GM21528 (cell line): ENCODE measurements at regions not wholly inside any gene's neighbourhood (a gene's known extent, or its start where the extent isn't known, plus 50 kb on each side); places are given as distances from the start of the nearest gene placed in this dataset.

Source experiments
- ATAC-seq: cut with Tn5 transposase; IDR thresholded peaks from one replicate; pipeline ENCODE4 v1.9.1; 2021; ENCODE audit warnings: mild to moderate bottlenecking, moderate library complexity; ENCODE audit not compliant: unreplicated experiment, low FRiP score

- ATAC-seq, result no peak
Measured at GRCh38 chr20:60586269-60587050, 628.2 kb downstream of the CDH26 start.

GRCh38 chr20:60587986-60588385 is 629.8 kb downstream of the CDH26 start:
- ATAC-seq, result no peak

- no peak for ATAC-seq
Measured at GRCh38 chr20:60589623-60590022, 631.4 kb downstream of the CDH26 start.

GRCh38 chr20:60591172-60591799 is 633.1 kb downstream of the CDH26 start:
- ATAC-seq, result no peak

GRCh38 chr20:60598528-60598927 is 640.3 kb downstream of the CDH26 start:
- ATAC-seq, result no peak

- ATAC-seq, result no peak
Measured at GRCh38 chr20:60599381-60599780, 641.2 kb downstream of the CDH26 start.

GRCh38 chr20:60600036-60600435 is 641.8 kb downstream of the CDH26 start:
- ATAC-seq, result no peak

GRCh38 chr20:60624066-60624465 is 628.0 kb upstream of the CDH4 start:
- no peak for ATAC-seq

- no peak for ATAC-seq
Measured at GRCh38 chr20:60627751-60628565, 624.1 kb upstream of the CDH4 start.

- no peak for ATAC-seq
Measured at GRCh38 chr20:60628749-60629148, 623.3 kb upstream of the CDH4 start.

- no peak for ATAC-seq
Measured at GRCh38 chr20:60629206-60629605, 622.9 kb upstream of the CDH4 start.

- no peak for ATAC-seq
Measured at GRCh38 chr20:60630609-60631008, 621.5 kb upstream of the CDH4 start.

- ATAC-seq, result no peak
Measured at GRCh38 chr20:60631585-60632287, 620.3 kb upstream of the CDH4 start.

GRCh38 chr20:60632391-60633262 is 619.4 kb upstream of the CDH4 start:
- ATAC-seq, result no peak

- no peak for ATAC-seq
Measured at GRCh38 chr20:60634491-60635172, 617.4 kb upstream of the CDH4 start.

GRCh38 chr20:60636417-60636816 is 615.6 kb upstream of the CDH4 start:
- no peak for ATAC-seq

- ATAC-seq, result no peak
Measured at GRCh38 chr20:60637801-60638200, 614.3 kb upstream of the CDH4 start.

- ATAC-seq, result no peak
Measured at GRCh38 chr20:60638430-60639098, 613.5 kb upstream of the CDH4 start.
